Right renal pelvis (tissue), 4 donors: ENCODE measurements at regions not wholly inside any gene's neighbourhood (a gene's known extent, or its start where the extent isn't known, plus 50 kb on each side); places are given as distances from the start of the nearest gene placed in this dataset.
"Not testable (repeated sequence)": the region's sequence is repeated elsewhere in the genome, so short reads cannot be mapped to it uniquely, and the experiment has no call there.

Experiments used
- DNase-seq, 4 donors: peaks; one replicate each; pipeline ENCODE4 v3.0.0-alpha.2; 2013; ENCODE audit warnings: low read depth in 4 of 4, low spot score in 3 of 4, missing footprints in 1 of 4

- DNase-seq = no peak
Measured at GRCh38 chr10:7070950-7071349, 339.9 kb downstream of the SFMBT2 start.

- DNase-seq = no peak
Measured at GRCh38 chr10:7069706-7070105, 341.1 kb downstream of the SFMBT2 start.

GRCh38 chr10:7056216-7056615 lies 354.6 kb downstream of the SFMBT2 start:
- DNase-seq = no peak

- DNase-seq = no peak
Measured at GRCh38 chr10:7054915-7055314, 355.9 kb downstream of the SFMBT2 start.

GRCh38 chr10:7053195-7053594 lies 357.6 kb downstream of the SFMBT2 start:
- DNase-seq = no peak

- DNase-seq = not testable (repeated sequence)
Measured at GRCh38 chr10:7050024-7050423, 360.8 kb downstream of the SFMBT2 start.

- no peak for DNase-seq
Measured at GRCh38 chr10:7048061-7048460, 362.8 kb downstream of the SFMBT2 start.

GRCh38 chr10:7046615-7047014 lies 364.2 kb downstream of the SFMBT2 start:
- DNase-seq = no peak

GRCh38 chr10:7045891-7046599 lies 364.8 kb downstream of the SFMBT2 start:
- DNase-seq = no peak

- no peak for DNase-seq
Measured at GRCh38 chr10:7043055-7043653, 367.7 kb downstream of the SFMBT2 start.

- DNase-seq = no peak
Measured at GRCh38 chr10:7042419-7043054, 368.3 kb downstream of the SFMBT2 start.

- DNase-seq = no peak
Measured at GRCh38 chr10:7042000-7042399, 368.8 kb downstream of the SFMBT2 start.

- DNase-seq = no peak
Measured at GRCh38 chr10:7040681-7041080, 370.2 kb downstream of the SFMBT2 start.

GRCh38 chr10:7039859-7040258 lies 371.0 kb downstream of the SFMBT2 start:
- DNase-seq = no peak

GRCh38 chr10:7038416-7038815 lies 372.4 kb downstream of the SFMBT2 start:
- no peak for DNase-seq

- not testable (repeated sequence) for DNase-seq
Measured at GRCh38 chr10:7037434-7037833, 373.4 kb downstream of the SFMBT2 start.

GRCh38 chr10:7036951-7037350 lies 373.9 kb downstream of the SFMBT2 start:
- DNase-seq = no peak

GRCh38 chr10:7035126-7035761 lies 375.6 kb downstream of the SFMBT2 start:
- no peak for DNase-seq

- DNase-seq = no peak
Measured at GRCh38 chr10:7033031-7033430, 377.8 kb downstream of the SFMBT2 start.

- DNase-seq = no peak
Measured at GRCh38 chr10:7030134-7030855, 380.5 kb downstream of the SFMBT2 start.

GRCh38 chr10:7029672-7030071 lies 381.2 kb downstream of the SFMBT2 start:
- DNase-seq = no peak
